ENCODE measurements at regions not wholly inside any gene's neighbourhood (a gene's known extent, or its start where the extent isn't known, plus 50 kb on each side); places are given as distances from the start of the nearest gene placed in this dataset.

- no peak overlapping the region for H3K4me2 ChIP-seq (ENCODE audit: low read length)
- TF ChIP-seq CTCF (IDR thresholded peaks at IDR 0.05) = no peak
- H3K4me3 ChIP-seq (ENCODE audit: low read depth, low read length) = no peak overlapping the region
- H3K36me3 ChIP-seq (ENCODE audit: control insufficient read depth, insufficient read depth, low read length) = no peaks in the 10 kb centered on the region
- H3K27me3 ChIP-seq (ENCODE audit: control insufficient read depth, insufficient read depth, low read length) = no peaks in the 10 kb centered on the region
- H3K27ac ChIP-seq = no peak overlapping the region
- H3K9me3 ChIP-seq (ENCODE audit: control insufficient read depth, low read length) = no peaks in the 10 kb centered on the region
- H3K4me1 ChIP-seq = no peaks in the 10 kb centered on the region
- H3K79me2 ChIP-seq = no peaks in the 10 kb centered on the region
- H2AFZ ChIP-seq = no peak overlapping the region
- no peak overlapping the region for H3K9ac ChIP-seq
Observed at GRCh38 chr19:5234412-5234811, 106.2 kb downstream of the PTPRS start.

- H3K79me2 ChIP-seq = no peaks in the 10 kb centered on the region
- H3K36me3 ChIP-seq (ENCODE audit: control insufficient read depth, insufficient read depth, low read length) = no peaks in the 10 kb centered on the region
- no peaks in the 10 kb centered on the region for H3K4me1 ChIP-seq
- H3K27me3 ChIP-seq (ENCODE audit: control insufficient read depth, insufficient read depth, low read length) = no peaks in the 10 kb centered on the region
- H3K27ac ChIP-seq = no peak overlapping the region
- no peaks in the 10 kb centered on the region for H3K9me3 ChIP-seq (ENCODE audit: control insufficient read depth, low read length)
- H2AFZ ChIP-seq = no peak overlapping the region
- no peak overlapping the region for H3K4me2 ChIP-seq (ENCODE audit: low read length)
- TF ChIP-seq CTCF (IDR thresholded peaks at IDR 0.05) = no peak
- no peak overlapping the region for H3K9ac ChIP-seq
- no peak overlapping the region for H3K4me3 ChIP-seq (ENCODE audit: low read depth, low read length)
Observed at GRCh38 chr19:5232798-5233505, 107.7 kb downstream of the PTPRS start.

- TF ChIP-seq CTCF (IDR thresholded peaks at IDR 0.05) = no peak
- no peak overlapping the region for H3K27ac ChIP-seq
- no peaks in the 10 kb centered on the region for H3K27me3 ChIP-seq (ENCODE audit: control insufficient read depth, insufficient read depth, low read length)
- H3K36me3 ChIP-seq (ENCODE audit: control insufficient read depth, insufficient read depth, low read length) = no peaks in the 10 kb centered on the region
- no peak overlapping the region for H3K9ac ChIP-seq
- no peak overlapping the region for H3K4me3 ChIP-seq (ENCODE audit: low read depth, low read length)
- H3K79me2 ChIP-seq = no peaks in the 10 kb centered on the region
- no peak overlapping the region for H3K4me2 ChIP-seq (ENCODE audit: low read length)
- H2AFZ ChIP-seq = no peak overlapping the region
- no peaks in the 10 kb centered on the region for H3K9me3 ChIP-seq (ENCODE audit: control insufficient read depth, low read length)
- no peaks in the 10 kb centered on the region for H3K4me1 ChIP-seq
Observed at GRCh38 chr19:5231857-5232678, 108.5 kb downstream of the PTPRS start.

- Histone ChIP-seq H3K36me3 (ENCODE audit: control insufficient read depth, insufficient read depth, low read length) (no peaks in the 10 kb centered on the region), H3K79me2 (no peaks in the 10 kb centered on the region)
- no peak for TF ChIP-seq CTCF (IDR thresholded peaks at IDR 0.05)
Observed at GRCh38 chr19:5230730-5231555, 109.7 kb downstream of the PTPRS start.

More at GRCh38 chr19:5230730-5231555, 109.7 kb downstream of the PTPRS start:
- H3K4me3 ChIP-seq (ENCODE audit: low read depth, low read length) = no peak overlapping the region
- no peak overlapping the region for H3K9ac ChIP-seq
- no peak overlapping the region for H3K4me2 ChIP-seq (ENCODE audit: low read length)
- no peaks in the 10 kb centered on the region for H3K9me3 ChIP-seq (ENCODE audit: control insufficient read depth, low read length)
- H3K27ac ChIP-seq = no peak overlapping the region
- no peak overlapping the region for H2AFZ ChIP-seq
- no peaks in the 10 kb centered on the region for H3K4me1 ChIP-seq
- H3K27me3 ChIP-seq (ENCODE audit: control insufficient read depth, insufficient read depth, low read length) = no peaks in the 10 kb centered on the region

Measured in parathyroid adenoma (tissue), 2 donors.